ENCODE measurements at regions not wholly inside any gene's neighbourhood (a gene's known extent, or its start where the extent isn't known, plus 50 kb on each side); places are given as distances from the start of the nearest gene placed in this dataset.
"Not testable (repeated sequence)": the region's sequence is repeated elsewhere in the genome, so short reads cannot be mapped to it uniquely, and the experiment has no call there.

- no peak for DNase-seq (ENCODE audit: low read depth)
Observed at GRCh38 chr3:147333098-147333497, 73.2 kb downstream of the ZIC4 start.

- DNase-seq (ENCODE audit: low read depth): no peak
Observed at GRCh38 chr3:147328711-147329110, 77.6 kb downstream of the ZIC4 start.

DNA sequence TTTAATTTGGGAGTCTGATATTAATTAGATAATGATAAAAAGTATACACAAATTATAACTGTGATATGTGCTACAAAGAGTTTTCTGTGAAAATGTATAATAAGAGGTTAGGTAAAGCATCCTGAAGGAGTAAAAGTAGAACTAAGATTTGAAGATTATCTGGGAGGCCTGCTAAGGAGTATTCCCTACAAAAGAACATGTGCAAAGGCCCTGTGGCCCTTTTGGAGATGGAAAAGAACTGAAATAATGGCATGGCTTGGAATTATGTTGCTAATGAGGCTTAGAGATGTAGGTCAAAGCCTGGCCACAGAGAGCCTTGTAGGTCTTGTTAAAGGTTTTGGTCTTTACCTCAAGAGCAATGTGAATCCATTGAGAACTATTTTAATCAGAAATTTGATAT lies 82.0 kb downstream of the ZIC4 start:
- no peak for DNase-seq (ENCODE audit: low read depth)

DNA sequence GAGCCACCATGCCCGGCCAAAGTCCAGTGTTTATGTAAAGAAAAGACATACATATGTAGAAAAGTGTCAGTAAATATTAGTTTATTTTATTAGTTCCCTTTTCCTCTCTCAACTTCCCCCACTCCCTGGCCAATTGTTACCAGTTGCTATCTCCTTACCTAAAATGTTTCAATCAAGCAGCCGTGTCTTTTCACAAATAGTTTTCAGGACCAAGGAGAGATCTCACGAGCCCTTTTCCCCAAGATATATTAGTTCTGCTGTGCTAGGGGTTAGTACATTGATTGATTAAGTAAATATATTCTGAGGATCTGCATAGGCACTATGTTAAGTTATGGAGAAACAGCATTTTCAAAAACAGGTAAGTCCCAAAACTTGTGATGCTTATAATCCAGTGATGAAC lies 87.4 kb downstream of the ZIC4 start:
- DNase-seq (ENCODE audit: low read depth): no peak

- DNase-seq (ENCODE audit: low read depth): not testable (repeated sequence)
Observed at GRCh38 chr3:147317080-147317479, 89.3 kb downstream of the ZIC4 start.

DNA sequence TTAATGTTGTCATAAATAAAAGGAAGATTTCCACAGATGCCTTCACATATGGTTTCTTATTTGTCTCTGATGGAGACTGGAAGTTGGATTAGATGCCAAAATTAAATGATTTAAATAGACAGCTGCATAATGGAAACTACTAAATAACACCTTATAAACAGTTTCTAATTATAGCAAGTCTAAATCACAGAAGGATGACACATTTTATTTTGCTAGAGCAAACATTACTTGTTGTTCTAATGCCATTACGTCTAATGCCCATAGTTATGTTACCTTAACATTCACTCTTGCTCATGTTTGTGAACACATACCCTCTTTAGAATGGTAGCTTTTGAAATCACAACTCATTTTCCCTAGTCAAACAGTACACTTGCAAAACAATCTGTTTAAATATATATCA lies 92.8 kb downstream of the ZIC4 start:
- no peak for DNase-seq (ENCODE audit: low read depth)

- DNase-seq (ENCODE audit: low read depth): no peak
Observed at GRCh38 chr3:147312786-147313280, 93.5 kb downstream of the ZIC4 start.

GRCh38 chr3:147311716-147312115 lies 94.6 kb downstream of the ZIC4 start:
- DNase-seq (ENCODE audit: low read depth): no peak

DNA sequence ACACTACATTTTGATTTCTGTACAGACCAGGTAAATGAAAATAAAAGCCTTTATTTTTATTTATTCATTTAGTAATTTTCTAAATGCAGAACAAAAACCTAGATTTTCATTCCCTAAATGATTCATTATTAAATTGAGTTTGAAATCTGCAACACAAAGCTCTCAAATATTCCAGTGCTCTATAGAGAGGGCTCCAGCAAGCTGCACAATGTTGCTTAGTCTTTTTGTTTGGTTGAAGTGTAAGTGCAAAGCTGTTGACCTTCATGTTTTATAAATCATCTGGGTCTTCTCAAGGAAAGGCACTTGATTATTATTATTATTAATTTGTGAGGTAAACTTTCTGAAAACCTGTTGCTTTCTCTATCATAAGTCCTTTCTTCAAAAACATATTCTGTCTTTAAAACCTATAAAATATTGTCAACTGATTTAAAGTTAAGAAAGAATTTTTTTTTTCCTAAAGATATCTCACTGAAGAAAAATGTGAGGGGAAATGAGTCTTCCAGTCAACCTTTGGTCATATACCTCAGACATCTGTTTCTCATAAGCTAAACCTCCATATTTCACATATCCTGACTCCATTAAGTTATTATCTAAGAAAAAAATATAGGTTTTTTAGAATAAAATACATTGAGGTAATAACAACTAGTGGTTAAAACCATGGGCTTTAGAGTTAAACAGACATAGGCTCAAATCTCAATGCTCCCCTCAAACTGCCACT lies 100.7 kb downstream of the ZIC4 start:
- no peak for DNase-seq (ENCODE audit: low read depth)

- no peak for DNase-seq (ENCODE audit: low read depth)
Observed at GRCh38 chr3:147304756-147305155, 101.6 kb downstream of the ZIC4 start.

- DNase-seq (ENCODE audit: low read depth): no peak
Observed at GRCh38 chr3:147301781-147302180, 104.6 kb downstream of the ZIC4 start.

DNA sequence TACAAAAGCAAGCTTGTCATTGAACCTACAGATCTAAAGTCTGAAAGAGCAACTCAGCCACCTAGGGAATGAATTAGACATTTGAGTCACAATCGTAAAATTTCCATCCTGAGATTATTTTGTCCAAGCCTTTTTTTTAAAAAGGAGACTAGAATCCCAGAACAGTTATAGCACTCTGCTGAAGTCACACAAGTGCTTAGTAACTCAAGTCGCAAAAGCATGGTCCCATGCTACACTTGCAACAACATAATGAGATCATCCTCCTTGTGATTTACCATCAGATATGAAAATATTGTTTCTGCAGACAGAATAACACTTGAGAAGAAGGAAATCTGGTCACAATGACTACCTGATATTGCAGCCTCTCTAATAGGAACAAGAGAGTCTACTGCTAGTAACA lies 106.7 kb downstream of the ZIC4 start:
- peak; percentile 62 for DNase-seq (ENCODE audit: low read depth)

DNA sequence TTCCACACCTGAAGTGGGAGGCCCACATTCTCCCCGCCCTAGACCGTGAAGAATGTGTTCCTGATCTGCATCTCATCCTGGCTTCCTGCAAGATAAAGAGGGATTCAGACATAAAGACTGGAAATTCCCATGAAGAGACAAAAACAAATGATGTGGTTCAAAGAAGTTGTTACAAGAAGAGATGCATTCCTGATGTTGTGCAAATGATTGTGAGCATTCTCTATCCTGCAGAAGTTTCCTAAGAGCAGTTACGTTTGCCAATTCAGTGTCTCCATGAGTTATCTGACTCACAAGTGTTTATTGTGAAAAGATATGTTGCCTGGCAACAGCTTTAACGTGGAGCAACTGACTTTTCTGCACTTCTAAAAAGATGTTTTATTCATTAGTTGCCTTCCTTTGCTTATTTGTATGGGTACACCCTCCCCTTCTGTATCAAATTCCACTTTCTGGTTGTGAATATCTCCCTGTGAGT lies 107.8 kb downstream of the ZIC4 start:
- DNase-seq (ENCODE audit: low read depth): peak; percentile 98

GRCh38 chr3:147297761-147298350 lies 108.5 kb downstream of the ZIC4 start:
- DNase-seq (ENCODE audit: low read depth): no peak

DNA sequence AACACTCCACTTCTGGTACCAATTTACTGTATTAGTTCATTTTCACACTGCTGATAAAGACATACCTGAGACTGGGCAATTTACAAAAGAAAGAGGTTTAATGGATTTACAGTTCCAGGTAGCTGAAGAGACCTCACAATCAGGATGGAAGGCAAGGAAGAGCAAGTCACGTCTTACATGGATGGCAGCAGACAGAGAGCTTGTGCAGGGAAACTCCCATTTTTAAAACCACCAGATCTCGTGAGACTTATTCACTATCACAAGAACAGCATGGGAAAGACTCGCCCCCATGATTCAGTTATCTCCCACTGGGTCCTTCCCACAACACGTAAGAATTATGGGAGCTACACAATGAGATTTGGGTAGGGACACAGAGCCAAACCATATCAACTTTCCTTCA lies 119.0 kb downstream of the ZIC4 start:
- not testable (repeated sequence) for DNase-seq (ENCODE audit: low read depth)

GRCh38 chr3:147269907-147270306 lies 136.4 kb downstream of the ZIC4 start:
- DNase-seq (ENCODE audit: low read depth): no peak

GRCh38 chr3:147267434-147267833 lies 138.9 kb downstream of the ZIC4 start:
- DNase-seq (ENCODE audit: low read depth): no peak

DNA sequence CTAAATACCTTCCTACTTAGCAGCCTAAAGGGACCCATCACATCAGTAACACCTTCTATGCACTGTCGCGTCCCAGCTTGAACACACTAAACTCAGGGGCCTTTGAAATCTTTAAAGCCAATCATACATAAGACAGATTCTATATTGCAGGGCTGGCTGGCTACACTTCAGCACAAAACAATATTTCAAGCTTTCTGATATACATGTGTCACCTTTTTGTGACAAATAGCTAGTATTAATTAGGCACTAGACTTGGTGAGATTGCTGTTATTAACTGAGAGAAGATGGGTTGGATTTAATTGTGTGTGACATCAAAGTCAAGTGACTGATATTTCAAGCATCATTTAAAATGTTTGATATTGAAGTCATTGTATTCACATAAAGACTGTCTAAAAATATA lies 148.4 kb downstream of the ZIC4 start:
- DNase-seq (ENCODE audit: low read depth): no peak

DNA sequence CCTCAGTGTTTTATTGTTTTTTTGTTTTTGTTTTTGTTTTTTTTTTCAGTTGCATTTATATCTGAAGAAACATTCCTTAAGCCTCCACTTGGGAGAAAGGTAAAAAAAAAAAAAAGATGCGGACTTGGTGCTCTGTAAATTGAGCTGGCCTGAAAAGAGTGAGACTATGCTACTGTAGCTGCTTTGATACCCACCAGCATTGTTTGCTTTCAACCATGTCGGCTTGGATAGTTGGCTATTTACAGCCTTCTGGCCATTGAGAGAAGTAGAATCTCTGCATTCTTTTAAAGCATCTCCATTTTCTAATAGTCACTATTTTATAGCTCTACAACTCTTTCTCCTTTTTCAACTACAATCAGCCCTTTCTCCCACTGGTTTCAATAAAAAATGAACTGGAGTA lies 149.6 kb downstream of the ZIC4 start:
- DNase-seq (ENCODE audit: low read depth): no peak

GRCh38 chr3:147246906-147247305 lies 159.4 kb downstream of the ZIC4 start:
- peak; percentile 19 for DNase-seq (ENCODE audit: low read depth)

DNA sequence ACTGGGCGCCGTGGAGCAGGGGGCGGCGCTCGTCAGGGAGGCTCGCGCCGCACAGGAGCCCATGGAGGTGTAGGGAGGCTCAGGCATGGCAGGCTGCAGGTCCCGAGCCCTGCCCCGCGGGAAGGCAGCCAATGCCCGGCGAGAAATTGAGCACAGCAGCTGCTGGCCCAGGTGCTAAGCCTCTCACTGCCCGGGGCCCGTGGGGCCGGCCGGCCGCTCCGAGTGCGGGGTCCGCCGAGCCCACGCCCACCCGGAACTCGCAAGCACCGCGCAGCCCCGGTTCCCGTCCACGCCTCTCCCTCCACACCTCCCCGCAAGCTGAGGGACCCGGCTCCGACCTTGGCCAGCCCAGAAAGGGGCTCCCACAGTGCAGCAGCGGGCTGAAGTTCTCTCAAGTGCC lies 160.7 kb downstream of the ZIC4 start:
- DNase-seq (ENCODE audit: low read depth): not testable (repeated sequence)

DNA sequence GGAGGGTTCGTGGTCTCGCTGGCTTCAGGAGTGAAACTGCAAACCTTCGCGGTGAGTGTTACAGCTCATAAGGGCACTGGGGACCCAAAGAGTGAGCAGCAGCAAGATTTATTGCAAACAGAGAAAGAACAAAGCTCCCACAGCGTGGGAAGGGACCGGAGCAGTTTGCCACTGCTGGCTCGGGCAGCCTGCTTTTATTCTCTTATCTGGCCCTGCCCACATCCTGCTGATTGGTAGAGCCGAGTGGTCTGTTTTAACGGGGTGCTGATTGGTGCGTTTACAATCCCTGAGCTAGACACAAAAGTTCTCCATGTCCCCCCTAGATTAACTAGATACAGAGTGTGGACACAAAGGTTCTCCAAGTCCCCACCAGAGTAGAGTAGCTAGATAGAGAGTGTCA lies 161.3 kb downstream of the ZIC4 start:
- not testable (repeated sequence) for DNase-seq (ENCODE audit: low read depth)

DNA sequence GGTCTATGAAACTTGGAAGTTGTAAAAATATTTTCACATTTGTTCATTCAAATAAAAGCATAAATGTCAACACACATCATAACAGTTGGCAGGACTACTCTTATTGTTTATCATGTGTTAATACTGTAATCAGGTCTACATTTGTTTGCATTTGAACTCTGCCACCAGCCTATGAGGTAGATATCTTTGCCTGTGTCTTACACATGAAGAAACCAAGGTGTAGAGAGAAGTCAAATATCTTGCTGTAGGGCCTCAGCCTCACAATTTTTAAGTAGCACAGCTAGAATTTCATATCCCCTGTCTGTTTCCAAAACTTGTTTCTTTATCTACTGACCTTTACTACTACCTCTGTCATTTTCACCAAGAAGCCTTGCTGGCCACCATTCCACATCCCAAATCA lies 161.9 kb downstream of the ZIC4 start:
- DNase-seq (ENCODE audit: low read depth): no peak

- no peak for DNase-seq (ENCODE audit: low read depth)
Observed at GRCh38 chr3:147240581-147240980, 165.8 kb downstream of the ZIC4 start.
